ENCODE measurements at regions not wholly inside any gene's neighbourhood (a gene's known extent, or its start where the extent isn't known, plus 50 kb on each side); places are given as distances from the start of the nearest gene placed in this dataset.
"Not testable (repeated sequence)": the region's sequence is repeated elsewhere in the genome, so short reads cannot be mapped to it uniquely, and the experiment has no call there.

DNA sequence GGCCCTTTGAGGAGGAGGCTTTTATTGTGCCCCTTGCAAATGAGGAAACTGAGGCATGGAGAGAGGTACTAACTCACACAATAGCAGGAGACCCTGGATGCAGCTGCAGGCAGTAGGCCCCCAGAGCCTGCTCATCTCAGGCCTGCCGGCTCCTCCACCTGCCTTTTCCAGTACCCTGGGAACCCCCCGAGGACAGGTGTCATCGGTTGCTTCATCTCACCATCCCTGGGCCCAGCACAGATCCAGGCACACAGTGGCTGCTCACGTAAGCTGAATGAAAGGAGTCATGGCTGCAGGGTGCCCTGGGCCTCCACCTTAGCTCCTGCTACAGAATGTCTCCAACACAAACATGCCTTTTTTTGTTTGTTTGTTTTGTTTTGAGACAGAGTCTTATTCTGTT is 394.8 kb upstream of the ZNF722 start:
- TF ChIP-seq POLR2AphosphoS5, POLR2A (IDR thresholded peaks at IDR 0.05): not testable (repeated sequence)
